PC-3 (cell line): ENCODE measurements at regions not wholly inside any gene's neighbourhood (a gene's known extent, or its start where the extent isn't known, plus 50 kb on each side); places are given as distances from the start of the nearest gene placed in this dataset.
A peak's percentile ranks its signal among the peaks of the same experiment; 100 is the strongest.

Experiments used
- ATAC-seq: fragments of 200-7000 bp; cut with Tn5 transposase; 2 replicates; pipeline ENCODE4 v1.9.1; 2020; ENCODE audit warnings: mild to moderate bottlenecking, moderate library complexity
- BruUV-seq: library from RNA; stranded (reverse); fragments of 400-500 nt; replicated peaks from 2 replicates; lab custom pipeline; 2021; lab: Mats Ljungman, UMichigan
- CTCF ChIA-PET: fragments of 300-600 bp; sonication (Branson Sonifier 250); formaldehyde crosslinking; loops from one replicate; lab custom pipeline; 2022; ENCODE audit warnings: antibody characterized with exemption; lab: Charles Lee
- POLR2A ChIA-PET: fragments of 300-600 bp; sonication (Branson Sonifier 250); formaldehyde crosslinking; loops from one replicate; lab custom pipeline; 2022; ENCODE audit warnings: antibody characterized with exemption; ENCODE audit not compliant: unreplicated experiment; lab: Charles Lee
- DNase-seq: peaks from one replicate; pipeline ENCODE4 v3.0.0-alpha.2; 2015
- H2AFZ ChIP-seq: fragments of 300-600 bp; sonication (generic); 2 replicates; pipeline ENCODE4 v1.6.0; 2016; ENCODE audit warnings: antibody characterized with exemption, low read length
- H3F3A ChIP-seq: fragments of 300-600 bp; sonication (generic); one replicate; pipeline ENCODE4 v1.6.0; 2017; ENCODE audit warnings: antibody characterized with exemption, low read length, control low read depth, mild to moderate bottlenecking; ENCODE audit not compliant: unreplicated experiment
- H3K27ac ChIP-seq: fragments of 300-600 bp; sonication (generic); 2 replicates; pipeline ENCODE4 v1.5.1; 2016; ENCODE audit warnings: mild to moderate bottlenecking, low read length
- H3K27me3 ChIP-seq: fragments of 300-600 bp; sonication (generic); 2 replicates; pipeline ENCODE4 v1.6.1; 2016; ENCODE audit warnings: low read length, mixed read lengths
- H3K36me3 ChIP-seq: fragments of 300-600 bp; sonication (generic); 2 replicates; pipeline ENCODE4 v1.6.1; 2016; ENCODE audit warnings: low read depth, mixed run types, low read length, mixed read lengths
- H3K4me1 ChIP-seq: fragments of 300-600 bp; sonication (generic); 2 replicates; pipeline ENCODE4 v1.5.1; 2016; ENCODE audit warnings: low read length; ENCODE audit not compliant: insufficient read depth
- H3K4me2 ChIP-seq: fragments of 300-600 bp; sonication (generic); 2 replicates; pipeline ENCODE4 v1.6.0; 2016; ENCODE audit warnings: low read length
- H3K4me3 ChIP-seq: fragments of 300-600 bp; sonication (generic); 2 replicates; pipeline ENCODE4 v1.5.1; 2016; ENCODE audit warnings: mild to moderate bottlenecking, low read length, mixed read lengths
- H3K79me2 ChIP-seq: fragments of 300-600 bp; sonication (generic); 2 replicates; pipeline ENCODE4 v1.6.1; 2017; ENCODE audit warnings: low read length, mixed read lengths
- H3K9ac ChIP-seq: fragments of 300-600 bp; sonication (generic); 2 replicates; pipeline ENCODE4 v1.6.0; 2016; ENCODE audit warnings: mild to moderate bottlenecking, low read length
- H3K9me2 ChIP-seq: fragments of 300-600 bp; sonication (generic); replicated peaks from 2 replicates; pipeline ENCODE4 v1.6.1; 2016; ENCODE audit warnings: mixed run types, low read length, mixed read lengths
- H3K9me3 ChIP-seq: fragments of 300-600 bp; sonication (generic); 2 replicates; pipeline ENCODE4 v1.6.1; 2016; ENCODE audit warnings: low read length, mixed read lengths
- H4K20me1 ChIP-seq: fragments of 300-600 bp; sonication (generic); 2 replicates; pipeline ENCODE4 v1.6.1; 2016; ENCODE audit warnings: low read length, mixed read lengths
- CTCF ChIP-seq: fragments of 300-600 bp; sonication (generic); conservative IDR thresholded peaks from 2 replicates; pipeline ENCODE4 v1.5.1; 2017; ENCODE audit warnings: antibody characterized with exemption, low read depth, mild to moderate bottlenecking, low read length
- EZH2 ChIP-seq: fragments of 300-600 bp; sonication (generic); IDR thresholded peaks from one replicate; pipeline ENCODE4 v1.6.1; 2017; ENCODE audit warnings: antibody characterized with exemption, mild to moderate bottlenecking, low read length; ENCODE audit not compliant: unreplicated experiment
- EZH2phosphoT487 ChIP-seq: fragments of 300-600 bp; sonication (generic); IDR thresholded peaks from 2 replicates; pipeline ENCODE4 v1.6.1; 2018; ENCODE audit warnings: mild to moderate bottlenecking, antibody characterized with exemption, low read length, borderline replicate concordance
- intact Hi-C: fragments of 100-400 bp; cut with micrococcal nuclease; formaldehyde crosslinking; loops from 2 replicates; pipeline ENCODE4 v1.9.0; 2023

- TF ChIP-seq CTCF (no peak), EZH2 (no peak), EZH2phosphoT487 (no peak)
- Histone ChIP-seq H3K4me2 (no peak overlapping the region), H3K4me3 (no peak overlapping the region), H2AFZ (no peak overlapping the region), H3K27me3 (peaks cover 4% of the 10 kb centered on the region; the same call in 1 of the 2 replicates), H3K79me2 (no peaks in the 10 kb centered on the region), H3K9ac (no peak overlapping the region), H3K9me2 (no peaks in the 10 kb centered on the region), H3K36me3 (no peaks in the 10 kb centered on the region), H3K27ac (no peak overlapping the region), H3K9me3 (no peaks in the 10 kb centered on the region), H3F3A (no peaks in the 10 kb centered on the region), H3K4me1 (no peaks in the 10 kb centered on the region), H4K20me1 (no peaks in the 10 kb centered on the region)
- no peak for DNase-seq
- intact Hi-C loops: no loop called here
- ChIA-PET CTCF (no interaction called here), POLR2A (no interaction called here)
- ATAC-seq: no peak
- no TSS peak for BruUV-seq
Observed at GRCh38 chr4:107094976-107095375, 58.9 kb upstream of the DKK2 start.

GRCh38 chr4:107094332-107094731 lies 58.2 kb upstream of the DKK2 start:
- Histone ChIP-seq H3K4me1 (no peaks in the 10 kb centered on the region), H3K4me3 (no peak overlapping the region), H3K9ac (no peak overlapping the region), H3K36me3 (no peaks in the 10 kb centered on the region), H3K27ac (no peak overlapping the region), H3K4me2 (no peak overlapping the region), H3F3A (no peaks in the 10 kb centered on the region), H3K27me3 (peaks cover 4% of the 10 kb centered on the region; the same call in 1 of the 2 replicates), H3K79me2 (no peaks in the 10 kb centered on the region), H3K9me2 (no peaks in the 10 kb centered on the region), H4K20me1 (no peaks in the 10 kb centered on the region), H2AFZ (no peak overlapping the region), H3K9me3 (no peaks in the 10 kb centered on the region)
- ATAC-seq (no peak; the same call in 1 of the 2 replicates), DNase-seq (peak; percentile 26)
- POLR2A ChIA-PET: no interaction called here
- intact Hi-C loops: no loop called here
- CTCF ChIA-PET: no interaction called here
- no TSS peak for BruUV-seq
- no peak for TF ChIP-seq EZH2
- TF ChIP-seq CTCF: peak; percentile 42
- TF ChIP-seq EZH2phosphoT487: no peak
